SK-N-SH treated with all-trans-retinoic acid at 6 μM for 48 hours (cell line): ENCODE measurements at regions not wholly inside any gene's neighbourhood (a gene's known extent, or its start where the extent isn't known, plus 50 kb on each side); places are given as distances from the start of the nearest gene placed in this dataset.

ENCODE experiments used
- BACH2 ChIP-seq: fragments of 250-450 bp; sonication (Bioruptor Pico); IDR thresholded peaks from 2 replicates; pipeline ENCODE4 v1.9.0; 2021; ENCODE audit warnings: mild to moderate bottlenecking, borderline replicate concordance
- OSR1 ChIP-seq: fragments of 250-450 bp; sonication (Bioruptor Pico); IDR thresholded peaks from 2 replicates; pipeline ENCODE4 v1.8.0; 2022; ENCODE audit warnings: moderate library complexity, mild to moderate bottlenecking, inconsistent platforms

- TF ChIP-seq BACH2 (CRISPR knock-in tag) (no peak), OSR1 (CRISPR knock-in tag) (no peak)
Measured at GRCh38 chr18:38052879-38053590, 487.4 kb upstream of the CELF4 start.
